Stimulated activated CD4-positive, alpha-beta T cell treated with anti-CD3 and anti-CD28 coated beads, Interleukin-15, amount 100 ng/mL, for 1 hour (primary cell): ENCODE measurements at regions not wholly inside any gene's neighbourhood (a gene's known extent, or its start where the extent isn't known, plus 50 kb on each side); places are given as distances from the start of the nearest gene placed in this dataset.
"Not testable (repeated sequence)": the region's sequence is repeated elsewhere in the genome, so short reads cannot be mapped to it uniquely, and the experiment has no call there.

Experiments used
- DNase-seq, 2 donors: peaks; one replicate each; pipeline ENCODE4 v3.0.0-alpha.2; 2020; ENCODE audit warnings: low read depth in 1 of 2, low spot score in 1 of 2

GRCh38 chr15:20104551-20104950 is 437.0 kb downstream of the GOLGA6L6 start:
- DNase-seq: not testable (repeated sequence)

GRCh38 chr15:20102862-20103261 is 438.7 kb downstream of the GOLGA6L6 start:
- not testable (repeated sequence) for DNase-seq

- DNase-seq: not testable (repeated sequence)
Observed at GRCh38 chr15:20102209-20102608, 439.4 kb downstream of the GOLGA6L6 start.

GRCh38 chr15:20101281-20101680 is 440.3 kb downstream of the GOLGA6L6 start:
- DNase-seq: not testable (repeated sequence)

- not testable (repeated sequence) for DNase-seq
Observed at GRCh38 chr15:20100604-20101270, 440.9 kb downstream of the GOLGA6L6 start.

- DNase-seq: not testable (repeated sequence)
Observed at GRCh38 chr15:20095699-20096303, 445.8 kb downstream of the GOLGA6L6 start.

GRCh38 chr15:20089541-20089940 is 452.1 kb downstream of the GOLGA6L6 start:
- DNase-seq: not testable (repeated sequence)

- DNase-seq: not testable (repeated sequence)
Observed at GRCh38 chr15:20084026-20084425, 457.6 kb downstream of the GOLGA6L6 start.

- not testable (repeated sequence) for DNase-seq
Observed at GRCh38 chr15:20074082-20074481, 467.5 kb downstream of the GOLGA6L6 start.

- not testable (repeated sequence) for DNase-seq
Observed at GRCh38 chr15:20069043-20069442, 472.6 kb downstream of the GOLGA6L6 start.

- DNase-seq: not testable (repeated sequence)
Observed at GRCh38 chr15:20066173-20066572, 475.4 kb downstream of the GOLGA6L6 start.

- DNase-seq: not testable (repeated sequence)
Observed at GRCh38 chr15:20065508-20065907, 476.1 kb downstream of the GOLGA6L6 start.

GRCh38 chr15:20063167-20063566 is 478.4 kb downstream of the GOLGA6L6 start:
- DNase-seq: not testable (repeated sequence)

GRCh38 chr15:20060838-20061237 is 480.8 kb downstream of the GOLGA6L6 start:
- DNase-seq: not testable (repeated sequence)

GRCh38 chr15:20056871-20057270 is 484.7 kb downstream of the GOLGA6L6 start:
- not testable (repeated sequence) for DNase-seq

- not testable (repeated sequence) for DNase-seq
Observed at GRCh38 chr15:20055921-20056320, 485.7 kb downstream of the GOLGA6L6 start.

- not testable (repeated sequence) for DNase-seq
Observed at GRCh38 chr15:20048189-20048588, 493.4 kb downstream of the GOLGA6L6 start.

- DNase-seq: not testable (repeated sequence)
Observed at GRCh38 chr15:20045165-20045564, 496.4 kb downstream of the GOLGA6L6 start.

GRCh38 chr15:20040691-20041090 is 500.9 kb downstream of the GOLGA6L6 start:
- not testable (repeated sequence) for DNase-seq

GRCh38 chr15:20025040-20025439 is 516.6 kb downstream of the GOLGA6L6 start:
- not testable (repeated sequence) for DNase-seq

GRCh38 chr15:20022349-20022748 is 519.3 kb downstream of the GOLGA6L6 start:
- not testable (repeated sequence) for DNase-seq

GRCh38 chr15:20021351-20021750 is 520.2 kb downstream of the GOLGA6L6 start:
- DNase-seq: not testable (repeated sequence)
